ENCODE measurements at regions not wholly inside any gene's neighbourhood (a gene's known extent, or its start where the extent isn't known, plus 50 kb on each side); places are given as distances from the start of the nearest gene placed in this dataset.

GRCh38 chr22:23402275-23403151 lies 177.6 kb downstream of the IGLL1 start (continued):
- TF ChIP-seq ZNF395 (CRISPR knock-in tag; IDR thresholded peaks at IDR 0.05) (no peak), NKRF (IDR thresholded peaks at IDR 0.05; ENCODE audit: borderline replicate concordance) (no peak), ETS1 (conservative IDR thresholded peaks at IDR 0.05; ENCODE audit: control insufficient read depth, low read depth, low read length) (no peak), RUNX1 (IDR thresholded peaks at IDR 0.05; ENCODE audit: low read depth) (no peak), ZNF445 (CRISPR knock-in tag; IDR thresholded peaks at IDR 0.05; ENCODE audit: low read depth) (no peak), ZEB2 (IDR thresholded peaks at IDR 0.05) (0 out of 2 replicates have a peak, but pooled peaks have one; percentile 21), IRF2 (CRISPR knock-in tag; IDR thresholded peaks at IDR 0.05) (no peak), ZNF311 (CRISPR knock-in tag; IDR thresholded peaks at IDR 0.05) (no peak), ZNF143 (CRISPR knock-in tag; IDR thresholded peaks at IDR 0.05) (no peak), TRIM25 (IDR thresholded peaks at IDR 0.05; ENCODE audit: borderline replicate concordance) (no peak), XRCC5 (IDR thresholded peaks at IDR 0.05; ENCODE audit: low read depth, low read length) (no peak), MYC (IDR thresholded peaks at IDR 0.05; ENCODE audit: low read depth, low read length) (peak; percentile 27; the same call in 1 of the 2 replicates), MYC (CRISPR knock-in tag; IDR thresholded peaks at IDR 0.05; ENCODE audit: borderline replicate concordance, low read depth) (no peak), NR0B1 (IDR thresholded peaks at IDR 0.05; ENCODE audit: partially characterized antibody) (no peak)

Data from K562 (cell line).